K562 (cell line): ENCODE measurements at regions not wholly inside any gene's neighbourhood (a gene's known extent, or its start where the extent isn't known, plus 50 kb on each side); places are given as distances from the start of the nearest gene placed in this dataset.

Source experiments
- ATAC-seq: fragments of 200-7000 bp; cut with Tn5 transposase; 3 replicates; pipeline ENCODE4 v1.9.1; 2020; ENCODE audit warnings: moderate library complexity
- BruUV-seq: library from RNA; stranded (reverse); fragments of 400-500 nt; replicated peaks from 2 replicates; lab custom pipeline; 2021; lab: Mats Ljungman, UMichigan
- CTCF ChIA-PET: fragments of 300-600 bp; formaldehyde crosslinking; extraction: SDS; loops from one replicate; lab custom pipeline; 2021; ENCODE audit warnings: low intra/inter-chr PET ratio; lab: Yijun Ruan, JAX
- POLR2A ChIA-PET: fragments of 300-600, 350-650 bp; sonication (Branson Sonifier 250); formaldehyde crosslinking; extraction: SDS; loops from one replicate; lab custom pipeline; 2021; ENCODE audit warnings: antibody characterized with exemption, inconsistent platforms; lab: Yijun Ruan, JAX
- DNase-seq, 4 experiments: peaks; one replicate each; pipeline versions ENCODE4 v3.0.0 to v3.0.0-alpha.2; 2011 to 2018; ENCODE audit warnings: low spot score in 3 of 4, mixed read lengths in 3 of 4; ENCODE audit errors: extremely low read depth in 1 of 4
- FAIRE-seq: peaks from 2 replicates; lab custom pipeline; 2011; peaks lifted over from hg19 to GRCh38; lab: Jason Lieb, UNC
- H2AFZ ChIP-seq: 2 replicates; pipeline ENCODE4 v1.6.0; 2011; ENCODE audit warnings: low read depth, low read length, control low read depth, inconsistent platforms
- H3K27ac ChIP-seq: fragments of 200-600 bp; 3 replicates; pipeline ENCODE4 v1.8.0; 2011; ENCODE audit warnings: low read depth, mild to moderate bottlenecking, control low read depth, inconsistent platforms, low read length, moderate library complexity, mixed read lengths; ENCODE audit errors: extremely low read depth
- H3K27me3 ChIP-seq, 2 experiments: fragments of 300-600 bp in 1 of 2; 2 replicates in 1 of 2; 3 replicates in 1 of 2; pipeline versions ENCODE4 v1.6.0 to v1.8.0; 2011; ENCODE audit warnings: inconsistent platforms in 2 of 2, low read length in 2 of 2, mild to moderate bottlenecking in 1 of 2, mixed read lengths in 1 of 2, moderate library complexity in 1 of 2; ENCODE audit not compliant: control insufficient read depth in 2 of 2, insufficient read depth in 2 of 2
- H3K36me3 ChIP-seq: fragments of 300-600 bp; 3 replicates; pipeline ENCODE4 v1.8.0; 2011; ENCODE audit warnings: mild to moderate bottlenecking, low read length, inconsistent platforms; ENCODE audit not compliant: control insufficient read depth, insufficient read depth
- H3K4me1 ChIP-seq, 2 experiments: fragments of 200-600 bp in 1 of 2; replicated peaks in 1 of 2; 2 replicates in 1 of 2; 3 replicates in 1 of 2; pipeline versions ENCODE4 v1.5.1 to v1.8.0; 2011; ENCODE audit warnings: inconsistent platforms in 2 of 2, low read length in 2 of 2, mild to moderate bottlenecking in 1 of 2, mixed read lengths in 1 of 2, moderate library complexity in 1 of 2; ENCODE audit not compliant: control insufficient read depth in 2 of 2, insufficient read depth in 2 of 2
- H3K4me2 ChIP-seq: 2 replicates; pipeline ENCODE4 v1.6.1; 2011; ENCODE audit warnings: low read length, control low read depth, inconsistent platforms, mixed read lengths; ENCODE audit not compliant: insufficient read depth
- H3K4me3 ChIP-seq: fragments of 200-600 bp; sonication (generic), shearing (Covaris generic); 2 replicates; pipeline ENCODE4 v1.5.1; 2016; ENCODE audit warnings: control low read depth, inconsistent platforms
- H3K79me2 ChIP-seq: fragments of 200-600 bp; 3 replicates; pipeline ENCODE4 v1.8.0; 2011; ENCODE audit warnings: low read length, inconsistent platforms; ENCODE audit not compliant: control insufficient read depth, insufficient read depth
- H3K9ac ChIP-seq, 2 experiments: 2 replicates each; pipeline versions ENCODE4 v1.6.0 to v1.6.1; 2011; ENCODE audit warnings: low read depth in 2 of 2, low read length in 2 of 2, control low read depth in 1 of 2, inconsistent platforms in 1 of 2, mild to moderate bottlenecking in 1 of 2, mixed read lengths in 1 of 2; ENCODE audit not compliant: insufficient read depth in 1 of 2
- H3K9me1 ChIP-seq: one replicate; pipeline ENCODE4 v1.6.0; 2011; ENCODE audit warnings: inconsistent platforms, mild to moderate bottlenecking, low read length, moderate library complexity; ENCODE audit not compliant: control insufficient read depth, insufficient read depth
- H3K9me3 ChIP-seq: replicated peaks from 2 replicates; pipeline ENCODE4 v1.5.1; 2011; ENCODE audit warnings: low read depth, low read length, inconsistent platforms; ENCODE audit not compliant: control insufficient read depth, insufficient read depth
- H4K20me1 ChIP-seq: replicated peaks from 2 replicates; pipeline ENCODE4 v1.6.1; 2011; ENCODE audit warnings: low read length, inconsistent platforms, mixed read lengths; ENCODE audit not compliant: control insufficient read depth, insufficient read depth
- BCLAF1 ChIP-seq, 2 experiments: fragments of 450-650 bp in 1 of 2; IDR thresholded peaks; 2 replicates each; pipeline ENCODE4 v1.6.1; 2011 to 2017; ENCODE audit warnings: low read depth in 2 of 2, antibody characterized with exemption in 1 of 2, borderline replicate concordance in 1 of 2, low read length in 1 of 2, mild to moderate bottlenecking in 1 of 2, mixed read lengths in 1 of 2; ENCODE audit not compliant: control insufficient read depth in 1 of 2
- BRCA1 ChIP-seq, 2 experiments: fragments of 450-650 bp in 1 of 2; sonication (generic) in 1 of 2; formaldehyde crosslinking in 1 of 2; IDR thresholded peaks; 2 replicates each; pipeline versions ENCODE4 v1.5.0 to v1.6.1; 2017 to 2020; ENCODE audit warnings: mild to moderate bottlenecking in 1 of 2, missing genetic modification reagents in 1 of 2
- LARP7 ChIP-seq: fragments of 450-650 bp; IDR thresholded peaks from 2 replicates; pipeline ENCODE4 v1.6.1; 2016
- SPI1 ChIP-seq: IDR thresholded peaks from 2 replicates; pipeline ENCODE4 v1.6.1; 2011; ENCODE audit warnings: low read depth, low read length, control low read depth, borderline replicate concordance
- TAF7 ChIP-seq: fragments of 450-650 bp; IDR thresholded peaks from 2 replicates; pipeline ENCODE4 v1.6.1; 2016; ENCODE audit warnings: missing genetic modification characterization, missing compliant biosample characterization
- TFE3 ChIP-seq: fragments of 450-650 bp; formaldehyde crosslinking; IDR thresholded peaks from 2 replicates; pipeline ENCODE4 v1.4.0; 2020; ENCODE audit warnings: mild to moderate bottlenecking, mixed read lengths
- WGBS: fragments of 100-300 bp; shearing (Covaris generic); methylation state at CpG from one replicate; pipeline ENCODE4 v1.1.6; 2016; ENCODE audit warnings: low coverage, mixed read lengths; ENCODE audit not compliant: insufficient coverage; ENCODE audit errors: missing lambda C conversion rate; 5-methylcytosine and 5-hydroxymethylcytosine counted together
- in situ Hi-C: fragments of 300-500 bp; cut with MboI; formaldehyde crosslinking; loops from 4 replicates; pipeline ENCODE4 v1.15.0; 2018; ENCODE audit warnings: inconsistent platforms, mixed read lengths
- intact Hi-C: fragments of 100-400 bp; cut with micrococcal nuclease; formaldehyde crosslinking; loops from 2 replicates; pipeline ENCODE4 v1.14.2; 2022

GRCh38 chr18:28288784-28289183, 111.9 kb upstream of the CDH2 start:
- Histone ChIP-seq H3K4me3 (no peak overlapping the region), H3K9me1 (no peaks in the 10 kb centered on the region), H3K79me2 (no peaks in the 10 kb centered on the region), H3K9ac (no peak overlapping the region), H3K4me1 (no peaks in the 10 kb centered on the region), H3K27me3 (no peaks in the 10 kb centered on the region), H3K36me3 (no peaks in the 10 kb centered on the region), H3K4me2 (no peak overlapping the region), H3K27ac (no peak overlapping the region), H2AFZ (no peak overlapping the region), H4K20me1 (no peaks in the 10 kb centered on the region)
- BruUV-seq = no TSS peak
- intact Hi-C loops = no loop called here
- ChIA-PET POLR2A (no interaction called here), CTCF (no interaction called here)
- no peak for FAIRE-seq
- in situ Hi-C loops = no loop called here
- under 1% methylated on average over 5 of the region's 5 CpGs for WGBS
- TF ChIP-seq LARP7 (no peak), SPI1 (no peak), TFE3 (peak; percentile 93), TAF7 (tag) (no peak), BCLAF1 (IDR thresholded peaks at IDR 0.05; ENCODE audit: borderline replicate concordance in 1 of 2, control insufficient read depth in 1 of 2, low read depth in 2 of 2, low read length in 1 of 2) (no peak), BRCA1 (IDR thresholded peaks at IDR 0.05) (no peak), BRCA1 (CRISPR knock-in tag; IDR thresholded peaks at IDR 0.05) (no peak)
- TF ChIP-seq, all 486 proteins: peak for 1
- no peak for DNase-seq
- H3K9me3 ChIP-seq = no peaks in the 10 kb centered on the region
- no peak for ATAC-seq
